Ascending aorta (tissue), 2 donors: ENCODE measurements at regions not wholly inside any gene's neighbourhood (a gene's known extent, or its start where the extent isn't known, plus 50 kb on each side); places are given as distances from the start of the nearest gene placed in this dataset.

Experiments
- DNase-seq, 2 donors: peaks; one replicate each; pipeline ENCODE4 v3.0.0-alpha.2; 2019; ENCODE audit warnings: low spot score in 2 of 2
- H3K27ac ChIP-seq, 2 donors: fragments of 200-600 bp; sonication (generic); one replicate each; pipeline ENCODE4 v1.5.1; 2016 to 2017; ENCODE audit warnings: mild to moderate bottlenecking in 1 of 2
- H3K27me3 ChIP-seq: fragments of 200-600 bp; sonication (generic); one replicate; pipeline ENCODE4 v1.5.1; 2017
- H3K36me3 ChIP-seq, 2 donors: fragments of 200-600 bp; sonication (generic); one replicate each; pipeline ENCODE4 v1.5.1; 2016
- H3K4me1 ChIP-seq, 2 donors: fragments of 200-600 bp; sonication (generic); one replicate each; pipeline ENCODE4 v1.5.1; 2016 to 2017; ENCODE audit warnings: mild to moderate bottlenecking in 1 of 2
- H3K4me3 ChIP-seq, 2 donors: fragments of 200-600 bp; sonication (generic); one replicate each; pipeline ENCODE4 v1.5.1; 2016 to 2017; ENCODE audit warnings: mild to moderate bottlenecking in 1 of 2
- H3K9me3 ChIP-seq, 2 donors: fragments of 200-600 bp; sonication (generic); one replicate each; pipeline ENCODE4 v1.5.1; 2016
- CTCF ChIP-seq, 3 experiments: fragments of 200-600 bp in 2 of 3; fragments of 450-650 bp in 1 of 3; sonication (generic) in 2 of 3; IDR thresholded peaks; one replicate each; pipeline ENCODE4 v1.5.1; 2016 to 2019; ENCODE audit warnings: antibody characterized with exemption in 3 of 3, mild to moderate bottlenecking in 1 of 3, moderate library complexity in 1 of 3
- intact Hi-C: fragments of 100-400 bp; cut with DNase I; formaldehyde crosslinking; loops from one replicate; pipeline ENCODE4 v1.15.1; 2023

GRCh38 chr16:80330150-80330549 lies 210.6 kb upstream of the DYNLRB2 start:
- intact Hi-C loops = no loop called here
- Histone ChIP-seq H3K4me1 (no peaks in the 10 kb centered on the region), H3K4me3 (no peak overlapping the region), H3K27ac (no peak overlapping the region), H3K27me3 (no peaks in the 10 kb centered on the region), H3K36me3 (no peaks in the 10 kb centered on the region), H3K9me3 (no peaks in the 10 kb centered on the region)
- no peak for TF ChIP-seq CTCF (IDR thresholded peaks at IDR 0.05)
- DNase-seq = no peak

GRCh38 chr16:80327740-80328139 lies 213.1 kb upstream of the DYNLRB2 start:
- H3K9me3 ChIP-seq = no peaks in the 10 kb centered on the region
- no peaks in the 10 kb centered on the region for H3K27me3 ChIP-seq
- no peak for TF ChIP-seq CTCF (IDR thresholded peaks at IDR 0.05)
- intact Hi-C loops = no loop called here
- H3K4me3 ChIP-seq = no peak overlapping the region
- no peaks in the 10 kb centered on the region for H3K36me3 ChIP-seq
- no peaks in the 10 kb centered on the region for H3K4me1 ChIP-seq
- DNase-seq = no peak
- H3K27ac ChIP-seq = no peak overlapping the region

- Histone ChIP-seq H3K9me3 (no peaks in the 10 kb centered on the region), H3K27me3 (no peaks in the 10 kb centered on the region), H3K4me1 (no peaks in the 10 kb centered on the region), H3K27ac (no peak overlapping the region), H3K4me3 (no peak overlapping the region), H3K36me3 (no peaks in the 10 kb centered on the region)
- no peak for TF ChIP-seq CTCF (IDR thresholded peaks at IDR 0.05)
- DNase-seq = no peak
- intact Hi-C loops = no loop called here
These were observed 216.4 kb upstream of the DYNLRB2 start for GRCh38 chr16:80324371-80324770.

- Histone ChIP-seq H3K27me3 (no peaks in the 10 kb centered on the region), H3K4me1 (no peaks in the 10 kb centered on the region), H3K36me3 (no peaks in the 10 kb centered on the region), H3K9me3 (no peaks in the 10 kb centered on the region), H3K4me3 (no peak overlapping the region), H3K27ac (no peak overlapping the region)
- intact Hi-C loops = no loop called here
- no peak for DNase-seq
- TF ChIP-seq CTCF (IDR thresholded peaks at IDR 0.05) = no peak
These were observed 217.0 kb upstream of the DYNLRB2 start for GRCh38 chr16:80323808-80324195.

GRCh38 chr16:80323187-80323807 lies 217.5 kb upstream of the DYNLRB2 start:
- intact Hi-C loops = no loop called here
- H3K4me3 ChIP-seq = no peak overlapping the region
- no peak for DNase-seq
- TF ChIP-seq CTCF (IDR thresholded peaks at IDR 0.05) = no peak
- no peaks in the 10 kb centered on the region for H3K36me3 ChIP-seq
- no peak overlapping the region for H3K27ac ChIP-seq
- H3K9me3 ChIP-seq = no peaks in the 10 kb centered on the region
- no peaks in the 10 kb centered on the region for H3K27me3 ChIP-seq
- no peaks in the 10 kb centered on the region for H3K4me1 ChIP-seq

GRCh38 chr16:80319181-80319580 lies 221.6 kb upstream of the DYNLRB2 start:
- Histone ChIP-seq H3K4me1 (no peaks in the 10 kb centered on the region), H3K27ac (no peak overlapping the region), H3K9me3 (no peaks in the 10 kb centered on the region), H3K36me3 (no peaks in the 10 kb centered on the region), H3K27me3 (no peaks in the 10 kb centered on the region), H3K4me3 (no peak overlapping the region)
- no peak for DNase-seq
- intact Hi-C loops = no loop called here
- no peak for TF ChIP-seq CTCF (IDR thresholded peaks at IDR 0.05)
